Hypothalamus (tissue), 51 donors: ENCODE measurements at regions not wholly inside any gene's neighbourhood (a gene's known extent, or its start where the extent isn't known, plus 50 kb on each side); places are given as distances from the start of the nearest gene placed in this dataset.
"Not testable (repeated sequence)": the region's sequence is repeated elsewhere in the genome, so short reads cannot be mapped to it uniquely, and the experiment has no call there.

Experiments
- DNase-seq, 51 donors: peaks; one replicate each; lab custom pipeline; 2025; lab: John Stamatoyannopoulos, UW

DNA sequence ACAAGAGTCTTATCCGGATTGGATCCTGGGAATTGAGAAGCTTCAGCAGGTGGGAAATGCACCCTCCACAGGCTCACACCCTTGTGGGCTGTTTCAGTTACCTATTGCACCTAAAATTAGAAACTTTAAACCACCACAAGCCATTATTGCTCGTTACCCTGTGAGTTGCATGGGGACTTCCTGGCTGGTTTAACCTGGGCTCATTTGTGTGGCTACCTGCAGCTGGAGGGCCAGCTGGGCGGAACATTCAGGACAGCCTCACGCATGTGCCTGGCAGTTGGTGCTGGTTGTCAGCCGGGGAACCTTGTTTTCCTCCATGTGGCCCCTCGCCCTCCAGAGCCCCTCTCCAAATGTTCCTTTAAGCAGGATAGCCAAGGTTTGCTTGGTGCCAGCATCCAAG, 118.5 kb upstream of the DEFB108B start:
- not testable (repeated sequence) for DNase-seq

GRCh38 chr11:71721840-71722239, 111.2 kb upstream of the DEFB108B start:
- DNase-seq = not testable (repeated sequence)

DNA sequence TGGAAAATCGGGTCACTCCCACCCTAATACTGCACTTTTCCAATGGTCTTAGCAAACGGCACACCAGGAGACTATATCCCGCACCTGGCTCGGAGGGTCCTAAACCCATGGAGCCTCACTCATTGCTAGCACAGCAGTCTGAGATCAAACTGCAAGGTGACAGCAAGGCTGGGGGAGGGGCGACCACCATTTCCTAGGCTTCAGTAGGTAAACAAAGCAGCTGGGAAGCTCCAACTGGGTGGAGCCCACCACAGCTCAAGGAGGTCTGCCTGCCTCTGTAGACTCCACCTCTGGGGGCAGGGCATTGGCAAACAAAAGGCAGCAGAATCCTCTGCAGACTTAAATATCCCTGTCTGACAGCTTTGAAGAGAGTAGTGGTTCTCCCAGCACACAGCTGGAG, 109.0 kb upstream of the DEFB108B start:
- DNase-seq = not testable (repeated sequence)

DNA sequence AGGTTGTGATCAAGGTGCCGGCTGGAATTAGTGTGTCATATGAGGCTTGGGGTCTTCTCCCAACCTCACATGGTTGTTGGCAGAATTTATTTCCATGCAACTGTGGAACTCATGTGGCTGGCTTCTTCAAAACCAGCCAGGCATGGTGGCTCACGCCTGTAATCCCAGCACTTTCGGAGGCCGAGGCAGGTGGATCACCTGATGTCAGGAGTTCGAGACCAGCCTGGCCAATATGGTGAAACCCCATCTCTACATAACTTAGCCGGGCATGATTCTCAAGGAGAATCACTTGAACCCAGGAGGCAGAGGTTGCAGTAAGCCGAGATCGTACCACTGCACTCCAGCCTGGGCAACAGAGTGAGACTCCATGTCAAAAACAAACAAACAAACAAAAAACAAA, 102.3 kb upstream of the DEFB108B start:
- not testable (repeated sequence) for DNase-seq

DNA sequence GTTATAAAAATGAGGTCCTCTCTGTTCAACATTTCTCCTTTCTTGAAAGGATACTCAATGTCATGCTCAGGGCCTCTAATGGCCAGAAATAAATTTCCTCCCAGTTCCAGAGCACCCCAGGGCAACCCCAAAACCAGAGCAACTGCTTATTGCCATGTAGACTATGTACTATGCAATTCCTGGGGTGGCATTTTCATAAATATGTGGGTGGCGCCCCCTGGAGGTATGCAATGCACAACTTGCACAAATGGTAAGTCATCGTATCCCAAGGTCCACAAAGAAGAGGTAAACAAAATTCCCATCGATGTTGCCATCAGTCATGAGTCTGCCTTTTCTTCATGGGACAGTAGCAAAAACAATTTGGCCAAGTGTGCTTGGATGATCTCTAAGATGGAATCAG, 98.6 kb upstream of the DEFB108B start:
- DNase-seq = peak in 1 of 51 donors; percentile 0

- not testable (repeated sequence) for DNase-seq
Measured at GRCh38 chr11:71738317-71738716, 94.7 kb upstream of the DEFB108B start.

DNA sequence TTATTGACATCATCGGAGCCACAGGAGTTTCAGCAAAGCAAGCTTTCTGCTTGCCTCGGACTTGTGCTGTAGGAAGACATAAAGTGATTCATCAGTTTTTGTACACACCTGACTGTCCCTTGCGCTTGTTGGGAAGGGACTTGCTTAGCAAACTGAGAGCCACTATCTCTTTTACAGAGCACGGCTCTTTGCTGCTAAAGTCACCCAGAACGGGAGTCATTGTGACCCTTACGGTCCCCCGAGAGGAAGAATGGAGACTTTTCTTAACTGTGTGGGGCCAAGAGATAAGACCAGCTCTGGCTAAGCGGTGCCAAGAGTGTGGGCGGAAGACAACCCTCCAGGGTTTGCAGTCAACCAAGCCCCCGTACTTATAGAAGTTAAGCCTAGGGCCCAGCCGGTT, 89.6 kb upstream of the DEFB108B start:
- not testable (repeated sequence) for DNase-seq

GRCh38 chr11:71745656-71746055, 87.3 kb upstream of the DEFB108B start:
- not testable (repeated sequence) for DNase-seq

DNA sequence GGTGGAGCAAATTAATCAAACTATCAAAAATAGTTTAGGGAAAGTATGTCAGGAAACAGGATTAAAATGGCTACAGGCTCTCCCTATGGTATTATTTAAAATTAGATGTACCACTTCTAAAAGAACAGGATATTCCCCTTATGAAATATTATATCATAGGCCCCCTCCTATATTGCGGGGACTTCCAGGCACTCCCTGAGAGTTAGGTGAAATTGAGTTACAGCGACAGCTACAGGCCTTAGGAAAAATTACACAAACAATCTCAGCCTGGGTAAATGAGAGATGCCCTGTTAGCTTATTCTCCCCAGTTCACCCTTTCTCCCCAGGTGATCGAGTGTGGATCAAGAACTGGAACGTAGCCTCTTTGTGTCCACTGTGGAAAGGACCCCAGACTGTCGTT, 86.7 kb upstream of the DEFB108B start:
- DNase-seq = not testable (repeated sequence)

GRCh38 chr11:71748965-71749620, 83.9 kb upstream of the DEFB108B start:
- DNase-seq = not testable (repeated sequence)

DNA sequence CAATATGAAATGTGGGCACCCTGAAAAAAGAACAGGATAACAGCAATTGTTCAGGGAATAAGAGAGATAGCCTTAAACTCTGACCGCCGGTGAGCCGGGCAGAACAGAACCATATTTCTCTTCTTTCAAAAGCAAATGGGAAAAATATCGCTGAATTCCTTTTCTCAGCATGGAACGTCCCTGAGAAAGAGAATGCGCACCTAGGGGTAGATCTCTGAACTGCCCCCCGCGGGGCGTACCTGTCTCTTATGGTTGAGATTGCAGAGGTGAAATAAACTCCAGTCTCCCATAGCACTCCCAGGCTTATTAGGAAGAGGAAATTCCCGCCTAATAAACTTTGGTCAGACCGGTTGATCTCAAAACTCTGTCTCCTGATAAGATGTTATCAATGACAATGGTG, 82.1 kb upstream of the DEFB108B start:
- DNase-seq = not testable (repeated sequence)

DNA sequence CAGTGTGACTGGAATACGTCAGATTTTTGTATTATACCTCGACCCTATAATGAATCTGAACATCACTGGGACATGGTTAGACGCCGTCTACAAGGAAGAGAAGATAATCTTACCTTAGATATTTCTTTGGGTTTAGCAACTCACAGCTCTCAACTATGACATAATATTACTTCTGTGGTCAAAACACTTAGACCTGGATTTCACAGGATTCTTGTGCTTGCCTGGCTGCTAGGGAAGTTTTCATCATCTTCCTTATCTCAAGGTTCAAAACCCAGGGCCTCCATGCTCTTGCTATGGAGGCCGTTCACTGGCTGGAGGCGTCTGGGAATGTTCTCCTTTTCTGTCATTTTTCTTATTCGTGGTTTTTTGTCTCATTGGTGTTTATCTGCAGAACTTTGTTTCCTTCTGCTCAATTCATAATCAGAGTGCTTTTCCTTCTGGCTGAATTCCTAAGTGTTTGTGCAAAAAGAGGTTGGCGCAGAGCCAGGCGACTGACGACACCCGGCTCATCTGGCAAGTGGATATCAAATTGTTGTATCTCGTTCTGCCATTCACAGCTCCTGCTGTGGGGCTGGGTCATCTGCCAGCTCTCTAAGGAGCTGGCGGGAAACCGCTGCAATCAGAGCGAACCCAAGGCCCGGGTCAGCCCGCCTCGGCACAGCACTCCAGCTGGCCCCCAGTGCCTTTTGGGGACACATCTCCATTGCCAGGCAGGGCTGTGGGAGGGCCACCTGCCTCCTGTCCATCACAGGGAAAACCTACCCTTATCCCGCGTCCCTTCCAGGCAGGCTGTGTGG, 68.1 kb upstream of the DEFB108B start:
- DNase-seq = peak in 4 of 51 donors; percentile 3 to 37 (median 10)

GRCh38 chr11:71767016-71767415, 66.0 kb upstream of the DEFB108B start:
- DNase-seq = not testable (repeated sequence)

DNA sequence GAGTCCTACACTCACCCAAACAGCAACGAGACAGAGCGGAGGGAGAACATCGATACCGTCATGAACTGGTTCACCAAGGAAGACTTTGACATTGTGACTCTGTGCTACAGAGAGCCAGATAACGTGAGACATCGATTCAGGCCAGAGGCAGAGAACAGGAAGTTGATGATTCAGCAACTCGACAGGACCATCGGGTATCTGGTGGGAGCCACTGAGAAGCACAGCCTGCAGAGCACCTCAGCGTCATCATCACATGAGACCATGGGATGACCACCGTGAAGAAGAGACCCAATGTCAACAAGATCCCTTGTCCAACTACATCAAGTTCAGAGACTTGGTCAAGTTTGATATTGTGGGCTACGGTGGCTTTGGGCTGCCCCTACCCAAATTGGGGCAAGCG, 60.8 kb upstream of the DEFB108B start:
- DNase-seq = not testable (repeated sequence)

DNA sequence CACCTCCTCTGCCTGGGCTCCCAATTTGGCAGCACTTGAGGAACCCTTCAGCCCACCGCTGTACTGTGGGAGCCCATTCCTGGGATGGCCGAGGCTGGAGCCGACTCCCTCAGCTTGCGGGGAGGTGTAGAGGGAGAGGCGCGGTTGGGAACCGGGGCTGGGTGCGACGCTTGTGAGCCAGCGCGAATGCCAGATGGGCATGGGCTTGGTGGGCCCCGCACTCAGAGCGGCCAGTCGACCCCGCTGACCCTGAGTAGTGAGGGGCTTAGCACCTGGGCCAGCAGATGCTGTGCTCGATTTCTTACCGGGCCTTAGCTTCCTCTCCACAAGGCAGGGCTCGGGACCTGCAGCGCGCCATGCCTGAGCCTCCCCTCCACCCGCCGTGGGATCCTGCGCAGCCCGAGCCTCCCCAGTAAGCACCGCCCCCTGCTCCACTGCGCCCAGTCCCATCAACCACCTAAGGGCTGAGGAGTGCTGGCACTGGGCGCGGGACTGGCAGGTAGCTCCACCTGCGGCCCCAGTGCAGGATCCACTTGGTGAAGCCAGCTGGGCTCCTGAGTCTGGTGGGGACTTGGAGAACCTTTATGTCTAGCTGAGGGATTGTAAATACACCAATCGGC, 58.3 kb upstream of the DEFB108B start:
- no peak for DNase-seq

DNA sequence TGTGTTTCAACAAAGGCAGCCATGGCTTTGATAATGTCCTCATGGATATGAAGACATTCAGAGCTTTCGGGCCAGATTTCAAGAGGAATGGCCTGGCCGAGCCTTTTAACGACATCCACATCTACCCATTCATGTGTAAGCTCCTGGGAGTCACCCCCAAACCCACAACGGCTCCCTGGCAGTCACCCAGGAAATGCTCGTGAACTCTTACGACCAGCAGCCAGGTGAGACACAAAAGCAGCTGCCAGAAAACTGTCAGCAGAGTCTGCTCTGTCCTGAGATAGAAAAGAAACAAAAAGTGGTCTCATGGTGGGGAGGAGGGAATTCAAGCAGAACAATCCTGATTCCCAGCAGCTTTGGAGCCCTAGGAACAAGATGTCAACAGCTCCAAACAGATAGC, 52.9 kb upstream of the DEFB108B start:
- DNase-seq = not testable (repeated sequence)

GRCh38 chr11:71780771-71781170, 52.2 kb upstream of the DEFB108B start:
- DNase-seq = not testable (repeated sequence)

GRCh38 chr11:71781491-71781890, 51.5 kb upstream of the DEFB108B start:
- DNase-seq = not testable (repeated sequence)

- DNase-seq = not testable (repeated sequence)
Measured at GRCh38 chr11:71782229-71782861, 50.7 kb upstream of the DEFB108B start.

GRCh38 chr11:71783191-71783590, 49.8 kb upstream of the DEFB108B start:
- DNase-seq = not testable (repeated sequence)
